H1 (cell line): ENCODE measurements at regions not wholly inside any gene's neighbourhood (a gene's known extent, or its start where the extent isn't known, plus 50 kb on each side); places are given as distances from the start of the nearest gene placed in this dataset.

Source experiments
- ASH2L ChIP-seq: fragments of 200-600, 300-600 bp; sonication (generic); IDR thresholded peaks from one replicate; pipeline ENCODE4 v1.7.1; 2017; ENCODE audit warnings: low read length
- FOSL1 ChIP-seq: IDR thresholded peaks from 2 replicates; pipeline ENCODE4 v1.6.1; 2011; ENCODE audit warnings: mild to moderate bottlenecking, low read depth, low read length, moderate library complexity; ENCODE audit not compliant: insufficient read depth
- RAD21 ChIP-seq, 2 experiments: IDR thresholded peaks in 1 of 2; conservative IDR thresholded peaks in 1 of 2; 2 replicates each; pipeline ENCODE4 v1.6.1; 2011; ENCODE audit warnings: low read depth in 2 of 2, low read length in 2 of 2, improper control_type of control experiment in 1 of 2, inconsistent platforms in 1 of 2, mild to moderate bottlenecking in 1 of 2, moderate library complexity in 1 of 2
- RNF2 ChIP-seq: fragments of 200-900, 300-1000 bp; sonication (generic); IDR thresholded peaks from 2 replicates; pipeline ENCODE4 v1.7.1; 2016; ENCODE audit warnings: borderline replicate concordance, low read depth, mild to moderate bottlenecking, antibody characterized with exemption, low read length; ENCODE audit not compliant: poor library complexity, severe bottlenecking; ENCODE audit errors: missing control alignments

- TF ChIP-seq FOSL1: no peak
- TF ChIP-seq RAD21 (IDR thresholded peaks at IDR 0.05 in 1 of 2, conservative IDR thresholded peaks at IDR 0.05 in 1 of 2; ENCODE audit: low read depth in 2 of 2, low read length in 2 of 2): no peak
- no peak for TF ChIP-seq ASH2L
- TF ChIP-seq RNF2: no peak
Observed at GRCh38 chrY:19095460-19095859, 321.9 kb upstream of the HSFY2 start (continued).
